ENCODE measurements at regions not wholly inside any gene's neighbourhood (a gene's known extent, or its start where the extent isn't known, plus 50 kb on each side); places are given as distances from the start of the nearest gene placed in this dataset.

- no peak for TF ChIP-seq POLR2AphosphoS5 (IDR thresholded peaks at IDR 0.05)
- no peak for TF ChIP-seq POLR2A (IDR thresholded peaks at IDR 0.05)
- no peak for TF ChIP-seq EP300 (IDR thresholded peaks at IDR 0.05)
Measured at GRCh38 chr13:31894931-31895330, 136.6 kb upstream of the FRY start.
